Activated naive CD8-positive, alpha-beta T cell treated with anti-CD3 and anti-CD28 coated beads, Interleukin-2, amount 50 U/mL, for 24 hours (primary cell): ENCODE measurements at regions not wholly inside any gene's neighbourhood (a gene's known extent, or its start where the extent isn't known, plus 50 kb on each side); places are given as distances from the start of the nearest gene placed in this dataset.
"Not testable (repeated sequence)": the region's sequence is repeated elsewhere in the genome, so short reads cannot be mapped to it uniquely, and the experiment has no call there.

Experiments used
- ATAC-seq: fragments of 150-1000 bp; cut with Tn5 transposase; one replicate; pipeline ENCODE4 v1.10.0; 2021
- DNase-seq: peaks from one replicate; pipeline ENCODE4 v3.0.0; 2021
- H3K27ac Mint-ChIP-seq: one replicate; pipeline ENCODE4 v1.8.0; 2021; ENCODE audit warnings: mild to moderate bottlenecking, mixed read lengths
- H3K27me3 Mint-ChIP-seq: one replicate; pipeline ENCODE4 v1.8.0; 2021; ENCODE audit warnings: mixed read lengths
- H3K36me3 Mint-ChIP-seq: one replicate; pipeline ENCODE4 v1.8.0; 2021; ENCODE audit warnings: low read depth, mixed read lengths
- H3K4me1 Mint-ChIP-seq: one replicate; pipeline ENCODE4 v1.8.0; 2021; ENCODE audit warnings: mixed read lengths
- H3K4me3 Mint-ChIP-seq: one replicate; pipeline ENCODE4 v1.8.0; 2021; ENCODE audit warnings: mild to moderate bottlenecking, moderate library complexity, mixed read lengths
- H3K9me3 Mint-ChIP-seq: one replicate; pipeline ENCODE4 v1.8.0; 2021; ENCODE audit warnings: mixed read lengths

- H3K36me3 Mint-ChIP-seq, H3K4me3 Mint-ChIP-seq, ATAC-seq, H3K9me3 Mint-ChIP-seq, H3K27ac Mint-ChIP-seq, DNase-seq: not testable (repeated sequence)
- peaks cover 30% of the 10 kb centered on the region for H3K27me3 Mint-ChIP-seq
- peaks cover 25% of the 10 kb centered on the region for H3K4me1 Mint-ChIP-seq
These were observed 143.9 kb downstream of the CEBPB start for GRCh38 chr20:50334512-50334911.

DNA sequence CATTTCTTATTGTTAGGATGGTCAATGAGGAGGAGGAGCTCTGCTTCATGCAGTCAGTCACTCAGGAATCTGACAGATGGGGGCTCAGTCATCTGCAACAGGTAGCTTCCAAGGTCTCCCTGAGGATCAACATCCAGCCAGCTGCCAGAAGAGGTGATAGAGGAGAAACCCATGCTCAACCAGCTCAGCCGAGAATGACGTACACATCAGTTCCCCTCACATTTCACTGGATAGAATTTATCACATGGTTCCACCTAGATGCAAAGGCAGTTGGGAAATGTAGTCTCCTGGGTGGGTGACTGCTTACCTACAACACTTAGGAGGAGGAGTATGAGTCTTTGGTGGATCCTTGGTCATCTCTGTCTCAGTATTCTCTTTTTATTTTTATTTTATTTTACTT lies 144.5 kb downstream of the CEBPB start:
- H3K36me3 Mint-ChIP-seq, result no peaks in the 10 kb centered on the region
- H3K4me3 Mint-ChIP-seq, result no peak overlapping the region
- H3K4me1 Mint-ChIP-seq, result peaks cover 31% of the 10 kb centered on the region
- DNase-seq (no peak), ATAC-seq (no peak)
- H3K27ac Mint-ChIP-seq, result no peak overlapping the region
- peaks cover 24% of the 10 kb centered on the region for H3K27me3 Mint-ChIP-seq
- H3K9me3 Mint-ChIP-seq, result no peaks in the 10 kb centered on the region

DNA sequence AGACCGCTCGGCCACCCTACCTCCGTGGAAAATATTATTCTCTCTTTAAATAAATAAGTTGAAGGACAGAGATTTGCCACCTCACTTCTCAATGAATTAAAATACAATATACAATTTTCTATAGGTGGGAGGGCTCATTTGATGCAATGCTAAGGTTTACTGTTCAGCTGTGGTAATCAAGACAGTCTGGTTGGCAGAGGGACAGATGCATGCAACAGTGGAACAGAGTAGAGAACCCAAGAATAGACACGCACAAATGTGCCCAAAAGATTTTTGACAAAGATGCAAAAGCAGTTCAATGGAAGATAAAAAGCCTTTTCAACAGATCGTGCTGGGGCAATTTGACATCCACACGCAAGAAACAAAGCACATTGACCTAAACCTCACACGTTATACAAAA lies 145.2 kb downstream of the CEBPB start:
- Mint-ChIP-seq H3K9me3 (no peaks in the 10 kb centered on the region), H3K36me3 (no peaks in the 10 kb centered on the region), H3K27ac (no peak overlapping the region), H3K27me3 (peaks cover 20% of the 10 kb centered on the region), H3K4me1 (peaks cover 38% of the 10 kb centered on the region), H3K4me3 (no peak overlapping the region)
- ATAC-seq, result no peak
- DNase-seq, result no peak

GRCh38 chr20:50336661-50337060 lies 146.0 kb downstream of the CEBPB start:
- Mint-ChIP-seq H3K4me1 (peaks cover 42% of the 10 kb centered on the region), H3K27ac (no peak overlapping the region), H3K9me3 (no peaks in the 10 kb centered on the region)

DNA sequence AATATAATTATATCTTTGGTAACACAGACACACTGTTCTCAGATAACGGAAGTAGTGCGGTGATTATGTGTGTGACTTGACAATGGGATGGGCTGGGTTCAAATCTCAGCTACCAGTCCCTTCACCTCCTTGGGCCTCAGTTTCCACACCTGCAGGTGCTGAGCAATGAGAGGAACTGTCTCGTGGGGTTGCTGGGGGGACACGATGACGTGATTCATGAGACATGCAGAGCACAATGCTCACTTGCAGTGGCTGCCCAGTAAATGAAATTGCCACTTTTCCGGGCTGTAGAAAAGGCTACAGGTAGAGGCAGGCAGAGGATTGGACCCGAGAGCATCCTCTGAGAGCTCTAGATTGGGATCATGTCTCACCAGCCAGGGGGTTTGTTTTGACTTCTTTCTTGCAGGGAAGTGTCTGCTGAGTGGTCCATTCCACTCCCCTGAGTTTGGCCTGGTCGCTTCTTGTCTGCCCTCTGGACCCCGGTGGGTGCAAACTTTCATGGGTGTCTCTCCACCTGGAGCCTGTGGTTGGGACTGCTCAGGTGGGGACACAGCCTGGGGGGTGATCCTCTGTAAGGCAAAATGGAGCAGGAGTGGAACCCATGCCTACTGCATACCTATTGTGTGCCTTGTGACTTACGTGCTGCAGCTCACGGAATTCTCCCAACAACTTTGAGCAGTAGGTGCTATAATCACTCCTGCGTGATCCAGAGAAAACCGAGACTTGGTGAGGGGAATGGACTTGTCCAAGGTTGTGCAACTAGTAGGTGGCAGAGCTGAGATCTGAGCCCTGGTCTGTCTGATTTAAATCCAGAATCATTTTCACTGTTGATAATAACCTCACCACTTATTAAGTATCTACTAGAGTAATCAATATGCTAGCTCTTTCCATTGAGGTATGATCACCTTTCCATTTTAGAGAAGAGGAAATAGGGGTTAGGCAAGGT lies 147.2 kb downstream of the CEBPB start:
- Mint-ChIP-seq H3K4me1 (peaks cover 43% of the 10 kb centered on the region), H3K36me3 (no peaks in the 10 kb centered on the region), H3K9me3 (no peaks in the 10 kb centered on the region), H3K4me3 (peak overlapping the region; percentile 66), H3K27ac (peak overlapping the region; percentile 96), H3K27me3 (peaks cover 12% of the 10 kb centered on the region)
- no peak for DNase-seq
- no peak for ATAC-seq

More at GRCh38 chr20:50336661-50337060, 146.0 kb downstream of the CEBPB start:
- DNase-seq (no peak), ATAC-seq (no peak)
- no peak overlapping the region for H3K4me3 Mint-ChIP-seq
- no peaks in the 10 kb centered on the region for H3K36me3 Mint-ChIP-seq
- peaks cover 14% of the 10 kb centered on the region for H3K27me3 Mint-ChIP-seq

GRCh38 chr20:50338479-50339391 lies 148.1 kb downstream of the CEBPB start:
- Mint-ChIP-seq H3K27me3 (peaks cover 6% of the 10 kb centered on the region), H3K4me3 (peak overlapping the region; percentile 66), H3K9me3 (no peaks in the 10 kb centered on the region), H3K4me1 (peaks cover 43% of the 10 kb centered on the region), H3K36me3 (no peaks in the 10 kb centered on the region), H3K27ac (peak overlapping the region; percentile 96)
- ATAC-seq, result peak; percentile 81
- peak; percentile 80 for DNase-seq

DNA sequence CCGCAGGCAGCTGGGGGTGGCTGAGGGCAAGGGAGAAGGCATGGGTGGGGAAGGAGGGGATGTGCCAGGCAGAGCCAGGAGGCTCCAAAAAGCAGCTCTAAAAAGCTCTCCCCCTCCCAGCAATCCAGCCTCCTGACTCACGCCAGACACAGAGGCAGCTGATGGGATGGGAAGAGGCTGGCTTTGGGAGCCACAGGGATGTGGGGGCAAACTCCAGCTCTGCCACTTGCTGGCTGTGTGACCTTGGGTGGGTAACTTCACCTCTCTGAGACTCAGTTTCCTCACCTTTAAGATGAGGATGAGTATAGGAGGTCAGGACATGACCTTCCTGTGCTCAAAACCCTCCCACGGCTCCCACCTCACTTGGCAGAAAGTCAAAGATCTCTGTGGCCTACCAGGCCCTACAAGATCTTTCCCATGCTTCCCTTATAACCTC lies 148.9 kb downstream of the CEBPB start:
- Mint-ChIP-seq H3K4me3 (peak overlapping the region; percentile 66), H3K27ac (peak overlapping the region; percentile 96), H3K4me1 (peaks cover 43% of the 10 kb centered on the region), H3K9me3 (no peaks in the 10 kb centered on the region), H3K27me3 (peaks cover under 1% of the 10 kb centered on the region), H3K36me3 (no peaks in the 10 kb centered on the region)
- DNase-seq (peak; percentile 52), ATAC-seq (peak; percentile 5)

GRCh38 chr20:50340541-50340940 lies 149.9 kb downstream of the CEBPB start:
- H3K27ac Mint-ChIP-seq, result peak overlapping the region; percentile 96
- H3K27me3 Mint-ChIP-seq, result peaks cover 9% of the 10 kb centered on the region
- H3K4me3 Mint-ChIP-seq, result no peak overlapping the region
- peaks cover 43% of the 10 kb centered on the region for H3K4me1 Mint-ChIP-seq
- DNase-seq (no peak), ATAC-seq (no peak)
- H3K36me3 Mint-ChIP-seq, result no peaks in the 10 kb centered on the region
- H3K9me3 Mint-ChIP-seq, result no peaks in the 10 kb centered on the region

DNA sequence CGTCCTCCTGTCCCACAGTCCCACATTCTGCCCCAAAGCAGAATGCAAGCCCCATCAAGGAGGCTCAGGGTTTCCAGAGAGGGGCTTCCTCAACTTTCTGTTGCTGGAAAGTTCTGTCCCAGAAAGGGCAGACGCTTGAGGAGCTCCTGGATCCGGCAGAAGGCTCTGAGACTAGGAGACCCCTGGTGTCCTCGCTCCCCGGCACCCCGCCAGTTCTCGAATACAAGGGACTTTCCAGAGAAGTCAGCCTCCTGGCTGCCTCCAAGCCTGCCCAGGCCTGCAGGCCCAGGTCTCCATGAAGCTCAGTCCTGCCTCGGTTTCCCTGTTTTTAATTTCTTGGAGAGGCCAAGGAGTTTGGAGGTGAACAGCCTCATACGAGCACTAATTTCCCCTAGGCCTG lies 150.4 kb downstream of the CEBPB start:
- DNase-seq (no peak), ATAC-seq (no peak)
- Mint-ChIP-seq H3K4me3 (no peak overlapping the region), H3K36me3 (no peaks in the 10 kb centered on the region), H3K27ac (no peak overlapping the region), H3K4me1 (peaks cover 45% of the 10 kb centered on the region), H3K9me3 (no peaks in the 10 kb centered on the region), H3K27me3 (peaks cover 12% of the 10 kb centered on the region)

- ATAC-seq, result no peak
- Mint-ChIP-seq H3K4me3 (no peak overlapping the region), H3K9me3 (no peaks in the 10 kb centered on the region)
These were observed 151.4 kb downstream of the CEBPB start for GRCh38 chr20:50341880-50342637.

DNA sequence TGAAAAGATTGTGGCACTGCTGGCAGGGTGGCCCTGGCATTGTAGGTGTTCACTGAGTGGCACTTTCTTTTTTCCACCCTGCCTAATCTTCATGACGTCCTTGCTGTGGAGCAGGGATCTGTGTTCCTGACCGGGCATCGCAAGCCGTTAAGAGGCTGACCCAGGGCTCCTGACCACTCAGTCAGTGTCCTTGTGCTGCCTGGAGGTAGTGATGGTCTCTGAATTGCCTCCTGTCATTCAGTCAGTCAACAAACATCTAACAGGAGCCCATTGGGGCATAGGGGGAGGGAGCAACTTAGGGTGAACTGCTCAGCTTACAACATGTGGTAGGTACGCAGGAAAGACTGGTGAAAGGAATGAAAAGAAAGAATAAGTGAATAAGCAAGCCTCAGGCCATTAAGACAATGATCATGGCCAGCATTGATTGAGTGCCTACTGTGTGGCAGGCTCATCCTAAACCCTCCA lies 152.0 kb downstream of the CEBPB start:
- no peak for ATAC-seq
- Mint-ChIP-seq H3K27me3 (peaks cover 18% of the 10 kb centered on the region), H3K36me3 (no peaks in the 10 kb centered on the region), H3K4me1 (peaks cover 50% of the 10 kb centered on the region), H3K9me3 (no peaks in the 10 kb centered on the region), H3K4me3 (no peak overlapping the region), H3K27ac (no peak overlapping the region)
- no peak for DNase-seq

More at GRCh38 chr20:50341880-50342637, 151.4 kb downstream of the CEBPB start:
- no peak for DNase-seq
- H3K4me1 Mint-ChIP-seq, result peaks cover 51% of the 10 kb centered on the region
- peak overlapping the region; percentile 42 for H3K27ac Mint-ChIP-seq
- H3K36me3 Mint-ChIP-seq, result no peaks in the 10 kb centered on the region
- peaks cover 18% of the 10 kb centered on the region for H3K27me3 Mint-ChIP-seq

DNA sequence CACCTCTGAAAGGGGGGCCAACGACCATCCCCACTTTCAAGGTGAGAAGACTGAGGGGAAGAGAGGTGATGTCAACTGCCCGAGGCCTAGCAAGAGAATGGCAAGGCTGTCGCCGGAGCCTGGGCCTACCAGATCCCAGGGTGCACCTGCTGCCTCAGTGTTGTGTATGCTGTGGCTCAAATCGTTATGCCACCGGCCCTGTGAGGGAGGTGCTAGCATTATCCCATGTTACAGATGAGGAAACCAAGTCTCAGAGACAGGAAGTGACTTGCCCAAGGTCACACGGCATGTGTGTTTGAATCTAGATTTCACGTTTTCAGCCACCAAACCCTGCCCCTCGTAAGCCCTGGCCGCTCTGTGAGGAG lies 152.5 kb downstream of the CEBPB start:
- Mint-ChIP-seq H3K27ac (no peak overlapping the region), H3K4me1 (peaks cover 50% of the 10 kb centered on the region), H3K9me3 (no peaks in the 10 kb centered on the region), H3K36me3 (no peaks in the 10 kb centered on the region), H3K27me3 (peaks cover 18% of the 10 kb centered on the region), H3K4me3 (no peak overlapping the region)
- no peak for DNase-seq
- ATAC-seq, result no peak

DNA sequence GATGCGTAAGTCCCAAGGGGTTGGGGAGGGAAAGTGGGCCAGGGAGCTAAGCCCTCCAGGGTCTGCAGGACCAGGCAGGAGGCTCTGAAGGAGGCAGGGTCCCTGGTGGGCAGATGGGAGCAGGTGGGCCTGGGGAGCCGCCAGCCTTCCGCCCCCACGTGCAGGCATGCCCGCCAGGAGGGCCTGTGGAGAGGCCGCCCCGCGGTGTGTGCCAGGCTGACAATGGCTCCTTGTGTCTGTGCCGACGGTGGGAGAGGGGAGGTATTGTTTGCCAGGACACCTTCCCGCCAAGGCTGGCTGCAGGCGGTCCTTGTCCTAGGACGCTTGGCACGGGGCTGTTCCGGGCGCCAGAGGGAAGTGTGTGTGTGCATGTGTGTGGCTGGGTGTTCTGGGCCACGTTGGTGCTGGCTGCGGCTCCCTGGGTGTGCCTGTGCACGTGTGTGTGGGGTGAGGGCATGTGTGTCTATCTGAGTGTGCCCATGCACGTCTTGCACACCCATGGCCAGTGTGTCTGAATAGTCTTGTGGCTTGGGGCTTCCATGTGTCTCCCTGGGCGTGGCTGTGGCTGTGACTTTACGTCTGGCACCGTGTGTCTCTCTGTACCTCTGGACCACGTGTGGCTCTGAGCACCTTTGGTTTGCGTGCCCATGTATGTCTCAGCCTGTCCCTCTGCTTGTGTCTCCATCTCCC lies 153.0 kb downstream of the CEBPB start:
- Mint-ChIP-seq H3K27me3 (peaks cover 18% of the 10 kb centered on the region), H3K27ac (no peak overlapping the region), H3K9me3 (no peaks in the 10 kb centered on the region), H3K4me3 (no peak overlapping the region), H3K36me3 (no peaks in the 10 kb centered on the region), H3K4me1 (peaks cover 50% of the 10 kb centered on the region)
- ATAC-seq (no peak), DNase-seq (no peak)
